Neutrophil (primary cell): ENCODE measurements at regions not wholly inside any gene's neighbourhood (a gene's known extent, or its start where the extent isn't known, plus 50 kb on each side); places are given as distances from the start of the nearest gene placed in this dataset.

Experiments used
- H3K27ac ChIP-seq: fragments of 200-600 bp; sonication (generic); 2 replicates; pipeline ENCODE4 v1.5.1; 2016; ENCODE audit warnings: mild to moderate bottlenecking, moderate library complexity
- H3K27me3 ChIP-seq: fragments of 200-600 bp; sonication (generic); 2 replicates; pipeline ENCODE4 v1.6.0; 2016; ENCODE audit warnings: mild to moderate bottlenecking
- H3K36me3 ChIP-seq: fragments of 200-600 bp; sonication (generic); 2 replicates; pipeline ENCODE4 v1.5.1; 2017
- H3K4me1 ChIP-seq, 2 experiments: fragments of 200-600 bp in 1 of 2; sonication (generic) in 1 of 2; 1 replicate in 1 of 2; 2 replicates in 1 of 2; pipeline versions ENCODE4 v1.5.1 to v1.6.1; 2013 to 2016; ENCODE audit warnings: low read depth in 1 of 2, low read length in 1 of 2, mild to moderate bottlenecking in 1 of 2, moderate library complexity in 1 of 2; ENCODE audit not compliant: control insufficient read depth in 1 of 2, insufficient read depth in 1 of 2
- H3K4me3 ChIP-seq, 2 experiments: fragments of 200-600 bp in 1 of 2; sonication (generic) in 1 of 2; 1 replicate in 1 of 2; 2 replicates in 1 of 2; pipeline ENCODE4 v1.5.1; 2013 to 2016; ENCODE audit warnings: low read depth in 1 of 2, low read length in 1 of 2, mild to moderate bottlenecking in 1 of 2, moderate library complexity in 1 of 2
- H3K9me3 ChIP-seq: fragments of 200-600 bp; sonication (generic); 2 replicates; pipeline ENCODE4 v1.5.1; 2016
- CTCF ChIP-seq: fragments of 200-600 bp; sonication (generic); IDR thresholded peaks from 2 replicates; pipeline ENCODE4 v1.5.1; 2016; ENCODE audit warnings: antibody characterized with exemption

DNA sequence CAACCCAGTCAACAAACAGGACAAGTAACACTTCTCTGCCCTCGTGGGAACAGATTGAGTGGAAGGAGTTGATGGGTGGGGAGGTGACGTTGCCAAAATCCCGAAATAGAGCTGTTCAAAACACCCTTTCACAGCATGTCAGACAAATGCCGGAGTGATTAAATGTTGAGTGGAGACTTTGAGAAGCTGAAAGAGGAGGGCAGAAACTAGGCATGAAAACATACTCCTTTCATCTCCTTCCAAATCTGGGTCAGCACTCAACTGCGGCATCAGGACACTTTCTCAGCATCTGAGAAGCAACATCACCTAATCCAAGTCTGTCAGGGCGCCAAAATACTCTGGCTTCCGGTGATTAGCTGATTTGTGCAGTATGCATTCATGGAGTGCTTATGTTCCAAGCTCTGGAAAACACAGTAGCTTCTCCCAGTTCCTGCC is 51.5 kb upstream of the MRI1 start:
- Histone ChIP-seq H3K4me3 (no peak overlapping the region), H3K36me3 (no peaks in the 10 kb centered on the region), H3K27ac (no peak overlapping the region), H3K27me3 (peaks cover 20% of the 10 kb centered on the region), H3K9me3 (no peaks in the 10 kb centered on the region), H3K4me1 (no peaks in the 10 kb centered on the region)
- no peak for TF ChIP-seq CTCF

DNA sequence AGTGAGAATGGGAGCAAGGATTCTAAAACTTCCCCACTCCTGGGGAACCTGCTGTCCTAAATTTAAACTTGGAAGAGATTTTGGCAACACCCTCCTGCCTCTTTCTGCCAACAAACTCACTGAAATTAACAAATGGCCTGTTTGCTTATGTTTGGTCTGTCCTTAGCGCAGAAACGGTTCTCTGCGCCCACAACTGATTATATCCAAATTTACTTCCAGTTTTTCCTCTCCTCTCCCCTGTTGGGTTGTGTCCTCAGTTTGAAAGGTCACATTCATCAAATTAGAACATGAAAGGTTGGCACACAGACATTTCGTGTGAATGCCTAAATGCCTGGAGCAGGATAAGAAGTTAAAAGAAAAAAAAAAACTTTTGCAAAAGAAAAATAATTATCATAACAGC is 56.4 kb upstream of the MRI1 start:
- H3K4me3 ChIP-seq: no peak overlapping the region
- H3K27ac ChIP-seq: no peak overlapping the region
- no peaks in the 10 kb centered on the region for H3K36me3 ChIP-seq
- TF ChIP-seq CTCF: no peak
- no peaks in the 10 kb centered on the region for H3K9me3 ChIP-seq
- no peaks in the 10 kb centered on the region for H3K4me1 ChIP-seq
- H3K27me3 ChIP-seq: peaks cover 23% of the 10 kb centered on the region

GRCh38 chr19:13705928-13706447 is 58.3 kb upstream of the MRI1 start:
- Histone ChIP-seq H3K27ac (no peak overlapping the region), H3K4me3 (no peak overlapping the region)

GRCh38 chr19:13705201-13705600 is 59.1 kb upstream of the MRI1 start:
- no peaks in the 10 kb centered on the region for H3K36me3 ChIP-seq
- no peaks in the 10 kb centered on the region for H3K9me3 ChIP-seq
- TF ChIP-seq CTCF: no peak
- no peak overlapping the region for H3K27ac ChIP-seq
- no peaks in the 10 kb centered on the region for H3K4me1 ChIP-seq
- H3K27me3 ChIP-seq: peaks cover 47% of the 10 kb centered on the region
- H3K4me3 ChIP-seq: no peak overlapping the region

More at GRCh38 chr19:13705928-13706447, 58.3 kb upstream of the MRI1 start:
- Histone ChIP-seq H3K4me1 (no peaks in the 10 kb centered on the region), H3K9me3 (no peaks in the 10 kb centered on the region), H3K27me3 (peaks cover 41% of the 10 kb centered on the region), H3K36me3 (no peaks in the 10 kb centered on the region)
- TF ChIP-seq CTCF: no peak

- Histone ChIP-seq H3K36me3 (no peaks in the 10 kb centered on the region), H3K4me3 (no peak overlapping the region), H3K27me3 (peaks cover 43% of the 10 kb centered on the region), H3K9me3 (no peaks in the 10 kb centered on the region), H3K4me1 (no peaks in the 10 kb centered on the region), H3K27ac (no peak overlapping the region)
- TF ChIP-seq CTCF: no peak
These were observed 62.7 kb upstream of the MRI1 start for GRCh38 chr19:13701624-13702023.

DNA sequence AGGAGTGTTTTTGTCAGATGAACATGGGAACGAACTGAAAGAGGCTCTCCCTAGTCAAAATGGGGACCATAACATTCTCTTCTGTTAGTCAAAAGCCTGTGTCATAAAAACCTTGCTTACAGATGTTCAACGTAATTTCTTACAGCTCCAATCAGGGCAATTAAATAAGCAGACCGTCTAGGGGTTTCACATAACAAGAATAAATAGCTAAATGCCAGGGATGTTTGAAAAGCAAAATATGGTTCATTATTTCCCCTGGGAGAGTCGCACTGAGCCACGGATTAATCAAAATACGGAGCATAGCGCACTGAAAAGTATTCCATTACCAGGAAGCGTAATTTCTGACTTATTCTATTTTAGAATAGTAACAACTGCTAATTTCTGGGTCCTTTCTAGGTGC is 63.7 kb upstream of the MRI1 start:
- Histone ChIP-seq H3K9me3 (no peaks in the 10 kb centered on the region), H3K4me1 (no peaks in the 10 kb centered on the region), H3K27me3 (peaks cover 36% of the 10 kb centered on the region), H3K36me3 (no peaks in the 10 kb centered on the region), H3K27ac (no peak overlapping the region), H3K4me3 (no peak overlapping the region)
- no peak for TF ChIP-seq CTCF
